IMR-90 (cell line): ENCODE measurements at regions not wholly inside any gene's neighbourhood (a gene's known extent, or its start where the extent isn't known, plus 50 kb on each side); places are given as distances from the start of the nearest gene placed in this dataset.

Experiments used
- ATAC-seq: fragments of 200-7000 bp; cut with Tn5 transposase; 2 replicates; pipeline ENCODE4 v1.9.1; 2020; ENCODE audit warnings: low read depth, mild to moderate bottlenecking, moderate library complexity
- BruUV-seq: library from RNA; stranded (reverse); fragments of 400-500 nt; replicated peaks from 2 replicates; lab custom pipeline; 2021; lab: Mats Ljungman, UMichigan
- CTCF ChIA-PET: fragments of 300-600 bp; formaldehyde crosslinking; extraction: SDS; loops from one replicate; lab custom pipeline; 2021; ENCODE audit warnings: antibody characterized with exemption; lab: Yijun Ruan, JAX
- POLR2A ChIA-PET: fragments of 300-600 bp; sonication (Branson Sonifier 250); formaldehyde crosslinking; loops from one replicate; lab custom pipeline; 2022; ENCODE audit warnings: antibody characterized with exemption; ENCODE audit not compliant: unreplicated experiment; lab: Charles Lee
- DNase-seq: peaks from one replicate; pipeline ENCODE4 v3.0.0; 2013
- H2AFZ ChIP-seq: replicated peaks from 2 replicates; pipeline ENCODE3; 2013; ENCODE audit warnings: low read length, mild to moderate bottlenecking; ENCODE audit not compliant: poor library complexity
- H2AK5ac ChIP-seq: 2 replicates; pipeline ENCODE4 v1.6.1; 2013; ENCODE audit warnings: low read depth, low read length, inconsistent platforms
- H2AK9ac ChIP-seq: replicated peaks from 2 replicates; pipeline ENCODE3; 2013; ENCODE audit warnings: mild to moderate bottlenecking, low read depth, low read length, moderate library complexity; ENCODE audit not compliant: poor library complexity
- H2BK120ac ChIP-seq: 2 replicates; pipeline ENCODE4 v1.6.1; 2013; ENCODE audit warnings: low read depth, low read length, inconsistent platforms
- H2BK15ac ChIP-seq: 3 replicates; pipeline ENCODE4 v1.6.1; 2013; ENCODE audit warnings: low read depth, low read length, inconsistent platforms
- H2BK20ac ChIP-seq: 2 replicates; pipeline ENCODE4 v1.6.1; 2013; ENCODE audit warnings: low read depth, mild to moderate bottlenecking, inconsistent platforms, low read length, moderate library complexity
- H2BK5ac ChIP-seq: 2 replicates; pipeline ENCODE4 v1.6.1; 2013; ENCODE audit warnings: mild to moderate bottlenecking, low read depth, low read length, inconsistent platforms; ENCODE audit not compliant: poor library complexity, severe bottlenecking
- H3K14ac ChIP-seq: replicated peaks from 2 replicates; pipeline ENCODE4 v1.6.1; 2013; ENCODE audit warnings: low read depth, low read length, inconsistent platforms
- H3K18ac ChIP-seq: 2 replicates; pipeline ENCODE4 v1.6.1; 2013; ENCODE audit warnings: low read depth, low read length, control low read depth
- H3K23ac ChIP-seq: 2 replicates; pipeline ENCODE4 v1.6.1; 2013; ENCODE audit warnings: low read depth, low read length, inconsistent platforms
- H3K27ac ChIP-seq: 2 replicates; pipeline ENCODE4 v1.5.1; 2013; ENCODE audit warnings: mild to moderate bottlenecking, control low read depth, low read length; ENCODE audit not compliant: insufficient read depth
- H3K27me3 ChIP-seq: 2 replicates; pipeline ENCODE4 v1.6.1; 2013; ENCODE audit warnings: low read length; ENCODE audit not compliant: control insufficient read depth, insufficient read depth
- H3K36me3 ChIP-seq: 2 replicates; pipeline ENCODE4 v1.6.1; 2013; ENCODE audit warnings: low read length, mixed read lengths; ENCODE audit not compliant: control insufficient read depth, insufficient read depth
- H3K4ac ChIP-seq: 2 replicates; pipeline ENCODE4 v1.6.1; 2013; ENCODE audit warnings: low read depth, low read length, inconsistent platforms
- H3K4me1 ChIP-seq: 2 replicates; pipeline ENCODE4 v1.6.1; 2013; ENCODE audit warnings: low read length, mixed read lengths; ENCODE audit not compliant: control insufficient read depth, insufficient read depth
- H3K4me2 ChIP-seq: 2 replicates; pipeline ENCODE4 v1.6.1; 2013; ENCODE audit warnings: low read depth, mild to moderate bottlenecking, control low read depth, low read length, moderate library complexity
- H3K4me3 ChIP-seq: 2 replicates; pipeline ENCODE4 v1.5.1; 2013; ENCODE audit warnings: low read depth, mild to moderate bottlenecking, control low read depth, low read length, moderate library complexity; ENCODE audit not compliant: insufficient read depth
- H3K56ac ChIP-seq: 2 replicates; pipeline ENCODE4 v1.6.1; 2013; ENCODE audit warnings: low read length, inconsistent platforms; ENCODE audit not compliant: insufficient read depth; ENCODE audit errors: extremely low read depth
- H3K79me1 ChIP-seq, 2 experiments: 2 replicates each; pipeline ENCODE4 v1.6.1; 2013; ENCODE audit warnings: low read length in 2 of 2, inconsistent platforms in 1 of 2, low read depth in 1 of 2
- H3K9ac ChIP-seq: 2 replicates; pipeline ENCODE4 v1.6.1; 2013; ENCODE audit warnings: low read depth, low read length, control low read depth
- H3K9me1 ChIP-seq: 2 replicates; pipeline ENCODE4 v1.6.1; 2013; ENCODE audit warnings: low read length, inconsistent platforms; ENCODE audit not compliant: insufficient read depth
- H3K9me3 ChIP-seq: 2 replicates; pipeline ENCODE4 v1.6.1; 2013; ENCODE audit warnings: low read length; ENCODE audit not compliant: control insufficient read depth, insufficient read depth
- H4K20me1 ChIP-seq: 2 replicates; pipeline ENCODE4 v1.6.1; 2013; ENCODE audit warnings: low read length, inconsistent platforms; ENCODE audit not compliant: insufficient read depth
- H4K5ac ChIP-seq: 2 replicates; pipeline ENCODE4 v1.6.1; 2013; ENCODE audit warnings: mild to moderate bottlenecking, low read depth, low read length, control low read depth
- H4K8ac ChIP-seq, 2 experiments: 2 replicates each; pipeline ENCODE4 v1.6.1; 2013; ENCODE audit warnings: low read depth in 2 of 2, low read length in 2 of 2, control low read depth in 1 of 2, inconsistent platforms in 1 of 2
- H4K91ac ChIP-seq: 2 replicates; pipeline ENCODE4 v1.6.1; 2013; ENCODE audit warnings: low read depth, low read length, inconsistent platforms; ENCODE audit not compliant: insufficient read depth
- BHLHE40 ChIP-seq: fragments of 150-350 bp; IDR thresholded peaks from 2 replicates; pipeline ENCODE4 v1.6.1; 2016; ENCODE audit warnings: mild to moderate bottlenecking, low read depth, low read length
- CEBPB ChIP-seq: IDR thresholded peaks from 2 replicates; pipeline ENCODE4 v1.6.1; 2012; ENCODE audit warnings: low read depth, low read length, improper control_type of control experiment
- CHD1 ChIP-seq: IDR thresholded peaks from 2 replicates; pipeline ENCODE4 v1.6.1; 2012; ENCODE audit warnings: low read depth, low read length, improper control_type of control experiment
- FOS ChIP-seq: fragments of 150-350 bp; IDR thresholded peaks from 2 replicates; pipeline ENCODE4 v1.6.1; 2016; ENCODE audit warnings: low read depth, low read length
- MAFK ChIP-seq: IDR thresholded peaks from 2 replicates; pipeline ENCODE4 v1.6.1; 2012; ENCODE audit warnings: low read depth, low read length, improper control_type of control experiment
- MAZ ChIP-seq: IDR thresholded peaks from 2 replicates; pipeline ENCODE4 v1.6.1; 2012; ENCODE audit warnings: low read depth, mild to moderate bottlenecking, low read length, improper control_type of control experiment, moderate library complexity, borderline replicate concordance
- POLR2A ChIP-seq: IDR thresholded peaks from 2 replicates; pipeline ENCODE4 v1.6.1; 2012; ENCODE audit warnings: mild to moderate bottlenecking, low read depth, low read length
- RAD21 ChIP-seq: IDR thresholded peaks from 2 replicates; pipeline ENCODE4 v1.6.1; 2012; ENCODE audit warnings: low read length, improper control_type of control experiment
- RFX5 ChIP-seq: IDR thresholded peaks from 2 replicates; pipeline ENCODE4 v1.8.0; 2012; ENCODE audit warnings: low read depth, mild to moderate bottlenecking, low read length, moderate library complexity
- SMC3 ChIP-seq: fragments of 150-350 bp; IDR thresholded peaks from 2 replicates; pipeline ENCODE4 v1.6.1; 2016; ENCODE audit warnings: low read depth, mild to moderate bottlenecking, antibody characterized with exemption, low read length, moderate library complexity
- WGBS, 2 experiments: methylation state at CpG; one replicate each; pipeline versions ENCODE4 v1.1.5 to v1.1.7; 2013; ENCODE audit warnings: missing lambda C conversion rate in 2 of 2; ENCODE audit not compliant: insufficient read length in 1 of 2; ENCODE audit errors: extremely low coverage in 2 of 2; 5-methylcytosine and 5-hydroxymethylcytosine counted together
- dilution Hi-C: fragments of 300-500 bp; cut with HindIII; formaldehyde crosslinking; loops from one replicate; pipeline ENCODE4 v1.14.3; 2018; ENCODE audit warnings: low sequenced_read_pairs; ENCODE audit not compliant: unreplicated experiment
- in situ Hi-C: fragments of 300-500 bp; cut with MboI; formaldehyde crosslinking; loops from 3 replicates; pipeline ENCODE4 v1.14.3; 2019; ENCODE audit warnings: low sequenced_read_pairs, inconsistent platforms, mixed read lengths
- intact Hi-C: fragments of 100-400 bp; cut with micrococcal nuclease; formaldehyde crosslinking; loops from 2 replicates; pipeline ENCODE4 v1.10.0; 2022
- TF ChIP-seq, protein P1 (sequence below): conservative IDR thresholded peaks from 2 replicates; pipeline ENCODE4 v1.5.1; 2012; ENCODE audit warnings: mild to moderate bottlenecking, low read depth, low read length, improper control_type of control experiment
- TF ChIP-seq, protein P2 (sequence below): fragments of 150-350 bp; IDR thresholded peaks from 2 replicates; pipeline ENCODE4 v1.6.1; 2017; ENCODE audit warnings: mild to moderate bottlenecking, antibody characterized with exemption, low read length, low read depth

DNA sequence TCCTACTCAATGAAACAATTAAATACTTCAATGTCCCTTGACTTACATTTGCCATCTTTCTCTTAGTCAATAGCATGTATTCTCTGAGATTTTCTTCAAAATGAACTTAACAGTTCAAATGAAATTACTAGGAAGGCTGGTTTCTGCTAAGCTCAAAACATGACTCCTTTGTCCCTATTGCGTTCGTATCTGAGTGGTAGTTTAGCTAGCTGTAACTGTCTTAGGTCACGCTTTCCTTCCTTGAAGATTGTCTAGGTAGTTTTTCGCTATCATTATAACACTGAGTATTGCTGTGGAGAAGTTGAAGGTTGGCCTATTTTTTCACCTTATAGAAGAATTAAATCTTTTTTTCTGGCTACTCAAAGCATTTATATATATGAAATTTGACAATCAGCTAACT is 1535.2 kb downstream of the PLA2G4A start:
- Histone ChIP-seq H3K9me1 (no peaks in the 10 kb centered on the region), H3K18ac (no peak overlapping the region), H2BK20ac (no peak overlapping the region), H3K4me2 (no peak overlapping the region), H3K23ac (no peak overlapping the region), H3K79me1 (no peaks in the 10 kb centered on the region), H3K9ac (no peak overlapping the region), H4K91ac (no peak overlapping the region), H2AK9ac (no peak overlapping the region), H3K36me3 (no peaks in the 10 kb centered on the region), H2AFZ (no peak overlapping the region), H3K4me3 (no peak overlapping the region), H3K9me3 (no peaks in the 10 kb centered on the region), H2BK5ac (no peak overlapping the region), H3K27ac (no peak overlapping the region), H3K4me1 (no peaks in the 10 kb centered on the region), H2BK15ac (no peak overlapping the region), H3K56ac (no peak overlapping the region), H2AK5ac (no peak overlapping the region), H2BK120ac (no peak overlapping the region), H3K14ac (no peak overlapping the region), H3K4ac (no peak overlapping the region), H4K20me1 (no peaks in the 10 kb centered on the region), H3K27me3 (no peaks in the 10 kb centered on the region), H4K5ac (no peak overlapping the region), H4K8ac (no peak overlapping the region)
- ChIA-PET CTCF (no interaction called here), POLR2A (no interaction called here)
- TF ChIP-seq SMC3 (no peak), RFX5 (no peak), CHD1 (no peak), CEBPB (no peak), MAFK (no peak), BHLHE40 (no peak), FOS (no peak), MAZ (no peak), POLR2A (no peak), RAD21 (no peak)
- TF ChIP-seq, protein P1, sequence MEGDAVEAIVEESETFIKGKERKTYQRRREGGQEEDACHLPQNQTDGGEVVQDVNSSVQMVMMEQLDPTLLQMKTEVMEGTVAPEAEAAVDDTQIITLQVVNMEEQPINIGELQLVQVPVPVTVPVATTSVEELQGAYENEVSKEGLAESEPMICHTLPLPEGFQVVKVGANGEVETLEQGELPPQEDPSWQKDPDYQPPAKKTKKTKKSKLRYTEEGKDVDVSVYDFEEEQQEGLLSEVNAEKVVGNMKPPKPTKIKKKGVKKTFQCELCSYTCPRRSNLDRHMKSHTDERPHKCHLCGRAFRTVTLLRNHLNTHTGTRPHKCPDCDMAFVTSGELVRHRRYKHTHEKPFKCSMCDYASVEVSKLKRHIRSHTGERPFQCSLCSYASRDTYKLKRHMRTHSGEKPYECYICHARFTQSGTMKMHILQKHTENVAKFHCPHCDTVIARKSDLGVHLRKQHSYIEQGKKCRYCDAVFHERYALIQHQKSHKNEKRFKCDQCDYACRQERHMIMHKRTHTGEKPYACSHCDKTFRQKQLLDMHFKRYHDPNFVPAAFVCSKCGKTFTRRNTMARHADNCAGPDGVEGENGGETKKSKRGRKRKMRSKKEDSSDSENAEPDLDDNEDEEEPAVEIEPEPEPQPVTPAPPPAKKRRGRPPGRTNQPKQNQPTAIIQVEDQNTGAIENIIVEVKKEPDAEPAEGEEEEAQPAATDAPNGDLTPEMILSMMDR, result no peak
- TF ChIP-seq, protein P2, sequence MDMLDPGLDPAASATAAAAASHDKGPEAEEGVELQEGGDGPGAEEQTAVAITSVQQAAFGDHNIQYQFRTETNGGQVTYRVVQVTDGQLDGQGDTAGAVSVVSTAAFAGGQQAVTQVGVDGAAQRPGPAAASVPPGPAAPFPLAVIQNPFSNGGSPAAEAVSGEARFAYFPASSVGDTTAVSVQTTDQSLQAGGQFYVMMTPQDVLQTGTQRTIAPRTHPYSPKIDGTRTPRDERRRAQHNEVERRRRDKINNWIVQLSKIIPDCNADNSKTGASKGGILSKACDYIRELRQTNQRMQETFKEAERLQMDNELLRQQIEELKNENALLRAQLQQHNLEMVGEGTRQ, result no peak
- dilution Hi-C loops, result no loop called here
- in situ Hi-C loops, result no loop called here
- 90% methylated on average over 2 of the region's 4 CpGs; no CpG with 5 or more reads in 1 of the 2 experiments for WGBS, 2 experiments
- BruUV-seq, result no TSS peak
- DNase-seq (no peak), ATAC-seq (no peak)
- intact Hi-C loops, result no loop called here
